ENCODE measurements at regions not wholly inside any gene's neighbourhood (a gene's known extent, or its start where the extent isn't known, plus 50 kb on each side); places are given as distances from the start of the nearest gene placed in this dataset.
A peak's percentile ranks its signal among the peaks of the same experiment; 100 is the strongest.

GRCh38 chr5:147072622-147073021 is 162.2 kb upstream of the STK32A start:
- no peak for DNase-seq (ENCODE audit: low read depth)
- no peak overlapping the region for H3K4me3 ChIP-seq (ENCODE audit: low read depth, low read length)
- no peak for TF ChIP-seq CTCF (IDR thresholded peaks at IDR 0.05; ENCODE audit: control insufficient read depth, extremely low read depth, insufficient read depth)

- peak; percentile 60 for DNase-seq (ENCODE audit: low read depth)
- no peak for TF ChIP-seq CTCF (IDR thresholded peaks at IDR 0.05; ENCODE audit: control insufficient read depth, extremely low read depth, insufficient read depth)
- no peak overlapping the region for H3K4me3 ChIP-seq (ENCODE audit: low read depth, low read length)
Observed at GRCh38 chr5:147073098-147073497, 161.7 kb upstream of the STK32A start.

GRCh38 chr5:147075187-147075586 is 159.6 kb upstream of the STK32A start:
- DNase-seq (ENCODE audit: low read depth): no peak
- H3K4me3 ChIP-seq (ENCODE audit: low read depth, low read length): no peak overlapping the region
- no peak for TF ChIP-seq CTCF (IDR thresholded peaks at IDR 0.05; ENCODE audit: control insufficient read depth, extremely low read depth, insufficient read depth)

GRCh38 chr5:147080391-147080790 is 154.4 kb upstream of the STK32A start:
- TF ChIP-seq CTCF (IDR thresholded peaks at IDR 0.05; ENCODE audit: control insufficient read depth, extremely low read depth, insufficient read depth): no peak
- no peak overlapping the region for H3K4me3 ChIP-seq (ENCODE audit: low read depth, low read length)
- no peak for DNase-seq (ENCODE audit: low read depth)

GRCh38 chr5:147081311-147081764 is 153.5 kb upstream of the STK32A start:
- H3K4me3 ChIP-seq (ENCODE audit: low read depth, low read length): no peak overlapping the region
- TF ChIP-seq CTCF (IDR thresholded peaks at IDR 0.05; ENCODE audit: control insufficient read depth, extremely low read depth, insufficient read depth): no peak
- DNase-seq (ENCODE audit: low read depth): no peak

- no peak for DNase-seq (ENCODE audit: low read depth)
Observed at GRCh38 chr5:147084702-147085101, 150.1 kb upstream of the STK32A start.

More at GRCh38 chr5:147084702-147085101, 150.1 kb upstream of the STK32A start:
- TF ChIP-seq CTCF (IDR thresholded peaks at IDR 0.05; ENCODE audit: control insufficient read depth, extremely low read depth, insufficient read depth): no peak
- H3K4me3 ChIP-seq (ENCODE audit: low read depth, low read length): no peak overlapping the region

All from LNCaP clone FGC (cell line).